CD4-positive, alpha-beta memory T cell (primary cell): ENCODE measurements at regions not wholly inside any gene's neighbourhood (a gene's known extent, or its start where the extent isn't known, plus 50 kb on each side); places are given as distances from the start of the nearest gene placed in this dataset.
"Not testable (repeated sequence)": the region's sequence is repeated elsewhere in the genome, so short reads cannot be mapped to it uniquely, and the experiment has no call there.

ENCODE experiments used
- CTCF ChIA-PET: fragments of 350-600 bp; sonication (Branson Sonifier 250); formaldehyde crosslinking; loops from one replicate; lab custom pipeline; 2021; ENCODE audit warnings: inconsistent platforms; ENCODE audit not compliant: partially characterized antibody; lab: Charles Lee
- POLR2A ChIA-PET: fragments of 350-600 bp; sonication (Branson Sonifier 250); formaldehyde crosslinking; loops from one replicate; lab custom pipeline; 2021; ENCODE audit not compliant: partially characterized antibody; lab: Charles Lee
- DNase-seq, 5 donors: peaks; one replicate each; pipeline versions ENCODE4 v3.0.0 to v3.0.0-alpha.2; 2020 to 2022; ENCODE audit warnings: mixed read lengths in 1 of 5
- H3K27ac ChIP-seq: one replicate; pipeline ENCODE4 v1.7.0; 2013; ENCODE audit warnings: low read depth, low read length
- H3K27me3 ChIP-seq: 2 replicates; pipeline ENCODE4 v1.7.0; 2013; ENCODE audit warnings: mild to moderate bottlenecking, low read length, moderate library complexity; ENCODE audit not compliant: insufficient read depth
- H3K36me3 ChIP-seq: 2 replicates; pipeline ENCODE4 v1.7.0; 2013; ENCODE audit warnings: mild to moderate bottlenecking, low read length, moderate library complexity; ENCODE audit not compliant: insufficient read depth
- H3K4me1 ChIP-seq: 2 replicates; pipeline ENCODE4 v1.7.0; 2013; ENCODE audit warnings: mild to moderate bottlenecking, low read length, moderate library complexity; ENCODE audit not compliant: insufficient read depth
- H3K4me3 ChIP-seq, 2 donors: one replicate each; pipeline ENCODE4 v1.7.0; 2013; ENCODE audit warnings: low read length in 2 of 2, mild to moderate bottlenecking in 1 of 2
- H3K9me3 ChIP-seq, 2 donors: one replicate each; pipeline ENCODE4 v1.7.0; 2013; ENCODE audit warnings: low read length in 2 of 2, control low read depth in 1 of 2; ENCODE audit not compliant: control insufficient read depth in 1 of 2
- H3K27ac Mint-ChIP-seq, 7 donors: one replicate each; pipeline ENCODE4 v1.8.0; 2020 to 2021; ENCODE audit warnings: mixed read lengths in 7 of 7, mild to moderate bottlenecking in 6 of 7, inconsistent platforms in 3 of 7, moderate library complexity in 3 of 7
- H3K27me3 Mint-ChIP-seq, 2 donors: one replicate each; pipeline ENCODE4 v1.8.0; 2020 to 2021; ENCODE audit warnings: mixed read lengths in 2 of 2
- H3K36me3 Mint-ChIP-seq, 2 donors: one replicate each; pipeline ENCODE4 v1.8.0; 2020 to 2021; ENCODE audit warnings: mixed read lengths in 2 of 2, inconsistent platforms in 1 of 2, mild to moderate bottlenecking in 1 of 2
- H3K4me1 Mint-ChIP-seq, 4 donors: one replicate each; pipeline ENCODE4 v1.8.0; 2020 to 2021; ENCODE audit warnings: mixed read lengths in 4 of 4, mild to moderate bottlenecking in 1 of 4
- H3K4me3 Mint-ChIP-seq, 8 donors: one replicate each; pipeline ENCODE4 v1.8.0; 2020 to 2021; ENCODE audit warnings: mixed read lengths in 8 of 8, mild to moderate bottlenecking in 7 of 8, moderate library complexity in 6 of 8, inconsistent platforms in 3 of 8
- H3K9me3 Mint-ChIP-seq, 8 donors: one replicate each; pipeline ENCODE4 v1.8.0; 2020 to 2021; ENCODE audit warnings: mixed read lengths in 8 of 8, mild to moderate bottlenecking in 5 of 8, inconsistent platforms in 3 of 8, moderate library complexity in 1 of 8
- intact Hi-C: fragments of 100-400 bp; cut with micrococcal nuclease; formaldehyde crosslinking; loops from one replicate; pipeline ENCODE4 v1.15.1; 2023

- Histone ChIP-seq H3K36me3 (no peaks in the 10 kb centered on the region), H3K4me3 (no peak overlapping the region), H3K27ac (no peak overlapping the region), H3K9me3 (no peaks in the 10 kb centered on the region), H3K4me1 (no peaks in the 10 kb centered on the region), H3K27me3 (no peaks in the 10 kb centered on the region)
- Mint-ChIP-seq H3K27me3 (no peaks in the 10 kb centered on the region), H3K4me1 (no peaks in the 10 kb centered on the region), H3K4me3 (no peak overlapping the region), H3K9me3 (peaks cover 0 to 9% (median 2%) of the 10 kb centered on the region in 8 donors), H3K27ac (no peak overlapping the region), H3K36me3 (no peaks in the 10 kb centered on the region)
- intact Hi-C loops, result no loop called here
- ChIA-PET POLR2A (no interaction called here), CTCF (no interaction called here)
- no peak for DNase-seq
These were observed 335.8 kb downstream of the FAT4 start for GRCh38 chr4:125650557-125650956.

GRCh38 chr4:125651707-125652357 lies 337.1 kb downstream of the FAT4 start:
- H3K4me3 Mint-ChIP-seq, CTCF ChIA-PET, H3K9me3 Mint-ChIP-seq, H3K36me3 Mint-ChIP-seq, DNase-seq, H3K27me3 ChIP-seq, H3K36me3 ChIP-seq, H3K4me1 ChIP-seq, H3K27ac ChIP-seq, H3K27ac Mint-ChIP-seq, H3K27me3 Mint-ChIP-seq, H3K4me1 Mint-ChIP-seq, POLR2A ChIA-PET, H3K4me3 ChIP-seq, H3K9me3 ChIP-seq, intact Hi-C loops: not testable (repeated sequence)

GRCh38 chr4:125658773-125659172 lies 344.0 kb downstream of the FAT4 start:
- no peaks in the 10 kb centered on the region for H3K36me3 ChIP-seq
- Mint-ChIP-seq H3K4me3 (no peak overlapping the region), H3K9me3 (peaks cover 0 to 8% (median 3%) of the 10 kb centered on the region in 8 donors), H3K36me3 (no peaks in the 10 kb centered on the region), H3K27ac (no peak overlapping the region), H3K27me3 (no peaks in the 10 kb centered on the region), H3K4me1 (no peaks in the 10 kb centered on the region)
- no peaks in the 10 kb centered on the region for H3K27me3 ChIP-seq
- no peaks in the 10 kb centered on the region for H3K4me1 ChIP-seq
- no peak for DNase-seq
- no peaks in the 10 kb centered on the region for H3K9me3 ChIP-seq
- ChIA-PET CTCF (no interaction called here), POLR2A (no interaction called here)
- intact Hi-C loops, result no loop called here
- H3K4me3 ChIP-seq, result no peak overlapping the region
- H3K27ac ChIP-seq, result no peak overlapping the region

- no peaks in the 10 kb centered on the region for H3K36me3 Mint-ChIP-seq
- H3K27ac ChIP-seq, result no peak overlapping the region
- no peak for DNase-seq
- CTCF ChIA-PET, result no interaction called here
- H3K4me3 Mint-ChIP-seq, result no peak overlapping the region
- H3K4me3 ChIP-seq, result no peak overlapping the region
- POLR2A ChIA-PET, result no interaction called here
- no peaks in the 10 kb centered on the region for H3K4me1 ChIP-seq
- H3K4me1 Mint-ChIP-seq, result no peaks in the 10 kb centered on the region
- peaks cover 0 to 6% (median 4%) of the 10 kb centered on the region in 8 donors for H3K9me3 Mint-ChIP-seq
- intact Hi-C loops, result no loop called here
- no peaks in the 10 kb centered on the region for H3K36me3 ChIP-seq
- no peak overlapping the region for H3K27ac Mint-ChIP-seq
- H3K9me3 ChIP-seq, result no peaks in the 10 kb centered on the region
- H3K27me3 ChIP-seq, result no peaks in the 10 kb centered on the region
- no peaks in the 10 kb centered on the region for H3K27me3 Mint-ChIP-seq
These were observed 349.4 kb downstream of the FAT4 start for GRCh38 chr4:125663896-125664767.

- no peak for DNase-seq
- H3K27me3 ChIP-seq, result no peaks in the 10 kb centered on the region
- Mint-ChIP-seq H3K27me3 (no peaks in the 10 kb centered on the region), H3K27ac (no peak overlapping the region), H3K4me1 (no peaks in the 10 kb centered on the region), H3K4me3 (no peak overlapping the region), H3K9me3 (peaks cover 0 to 9% (median 2%) of the 10 kb centered on the region in 8 donors), H3K36me3 (no peaks in the 10 kb centered on the region)
- no peaks in the 10 kb centered on the region for H3K36me3 ChIP-seq
- no peaks in the 10 kb centered on the region for H3K4me1 ChIP-seq
- ChIA-PET POLR2A (no interaction called here), CTCF (no interaction called here)
- no peaks in the 10 kb centered on the region for H3K9me3 ChIP-seq
- no peak overlapping the region for H3K4me3 ChIP-seq
- intact Hi-C loops, result no loop called here
- no peak overlapping the region for H3K27ac ChIP-seq
These were observed 351.9 kb downstream of the FAT4 start for GRCh38 chr4:125666635-125667034.

- no peaks in the 10 kb centered on the region for H3K9me3 ChIP-seq
- no peaks in the 10 kb centered on the region for H3K27me3 ChIP-seq
- no peak for DNase-seq
- H3K4me3 ChIP-seq, result no peak overlapping the region
- H3K4me1 ChIP-seq, result no peaks in the 10 kb centered on the region
- Mint-ChIP-seq H3K9me3 (peaks cover 0 to 6% (median 2%) of the 10 kb centered on the region in 8 donors), H3K4me1 (no peaks in the 10 kb centered on the region), H3K36me3 (no peaks in the 10 kb centered on the region), H3K27ac (peak overlapping the region in 1 of 7 donors; percentile 35), H3K27me3 (no peaks in the 10 kb centered on the region), H3K4me3 (peak overlapping the region in 1 of 8 donors; percentile 12)
- no peaks in the 10 kb centered on the region for H3K36me3 ChIP-seq
- intact Hi-C loops, result no loop called here
- CTCF ChIA-PET, result no interaction called here
- no peak overlapping the region for H3K27ac ChIP-seq
- POLR2A ChIA-PET, result no interaction called here
These were observed 361.4 kb downstream of the FAT4 start for GRCh38 chr4:125676156-125676555.

GRCh38 chr4:125676583-125676982 lies 361.8 kb downstream of the FAT4 start:
- DNase-seq, result no peak
- no peaks in the 10 kb centered on the region for H3K4me1 ChIP-seq
- H3K9me3 ChIP-seq, result no peaks in the 10 kb centered on the region
- Mint-ChIP-seq H3K27me3 (no peaks in the 10 kb centered on the region), H3K4me1 (no peaks in the 10 kb centered on the region), H3K36me3 (no peaks in the 10 kb centered on the region), H3K9me3 (peaks cover 0 to 6% (median 2%) of the 10 kb centered on the region in 8 donors), H3K4me3 (no peak overlapping the region), H3K27ac (no peak overlapping the region)
- H3K36me3 ChIP-seq, result no peaks in the 10 kb centered on the region
- no peak overlapping the region for H3K27ac ChIP-seq
- ChIA-PET CTCF (no interaction called here), POLR2A (no interaction called here)
- intact Hi-C loops, result no loop called here
- no peaks in the 10 kb centered on the region for H3K27me3 ChIP-seq
- H3K4me3 ChIP-seq, result no peak overlapping the region
